DMS153 (cell line): ENCODE measurements at regions not wholly inside any gene's neighbourhood (a gene's known extent, or its start where the extent isn't known, plus 50 kb on each side); places are given as distances from the start of the nearest gene placed in this dataset.

Experiments
- DNase-seq: peaks from one replicate; lab custom pipeline; 2025; lab: John Stamatoyannopoulos, UW

DNA sequence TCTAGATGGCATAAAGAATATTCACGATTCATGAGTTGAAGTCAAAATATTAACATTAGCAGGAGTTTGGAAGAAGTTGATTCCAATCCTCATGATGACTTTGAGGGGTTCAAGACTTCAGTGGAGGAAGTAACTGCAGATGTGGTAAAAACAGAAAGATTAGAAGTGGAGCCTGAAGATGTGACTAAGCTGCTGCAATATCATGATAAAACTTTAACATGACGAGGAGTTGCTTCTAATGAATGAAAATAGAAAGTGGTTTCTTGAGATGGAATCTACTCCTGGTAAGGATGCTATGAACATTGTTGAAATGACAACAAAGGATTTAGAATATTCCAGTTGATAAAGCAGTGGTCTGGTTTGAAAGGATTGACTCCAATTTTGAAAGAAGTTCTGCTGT, 70.1 kb upstream of the TMLHE start:
- no peak for DNase-seq

DNA sequence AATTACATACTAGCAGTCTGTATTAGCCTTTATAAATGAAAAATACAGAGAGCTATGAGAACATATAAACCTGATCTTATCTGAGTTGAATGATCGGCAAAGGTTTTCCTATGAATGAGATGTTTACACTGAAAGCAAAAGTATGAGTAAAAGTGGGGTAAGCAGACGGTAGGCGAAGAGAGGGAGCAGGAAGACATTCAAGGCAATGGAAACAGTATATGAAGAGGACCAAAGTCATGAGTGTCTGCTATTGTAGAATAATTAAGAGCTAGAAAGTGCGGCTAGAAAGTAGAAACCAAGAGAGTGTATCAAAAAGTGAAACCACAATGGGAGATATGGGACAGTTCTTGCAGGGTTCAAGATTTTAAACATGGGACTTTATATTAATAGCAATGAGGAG, 67.0 kb upstream of the TMLHE start:
- no peak for DNase-seq

DNA sequence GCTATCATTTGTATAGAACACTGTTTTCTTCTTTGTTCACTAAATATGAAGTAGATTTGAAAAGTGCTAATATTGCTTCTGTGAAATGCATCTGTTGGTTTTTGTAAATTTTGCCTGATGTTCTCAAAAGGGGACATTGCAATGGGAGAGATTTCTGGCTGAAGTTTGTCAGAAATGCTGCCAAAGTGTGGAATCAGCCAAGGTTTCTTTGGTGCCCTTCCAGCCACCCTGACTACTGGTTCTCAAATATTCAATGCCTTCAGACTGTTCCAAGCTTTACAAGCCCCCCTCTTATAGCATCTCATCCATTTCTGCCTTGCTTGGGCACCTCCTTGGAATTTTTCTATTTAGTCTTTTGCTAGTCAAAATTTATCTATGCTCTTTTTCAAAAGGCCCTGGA, 60.6 kb upstream of the TMLHE start:
- no peak for DNase-seq

DNA sequence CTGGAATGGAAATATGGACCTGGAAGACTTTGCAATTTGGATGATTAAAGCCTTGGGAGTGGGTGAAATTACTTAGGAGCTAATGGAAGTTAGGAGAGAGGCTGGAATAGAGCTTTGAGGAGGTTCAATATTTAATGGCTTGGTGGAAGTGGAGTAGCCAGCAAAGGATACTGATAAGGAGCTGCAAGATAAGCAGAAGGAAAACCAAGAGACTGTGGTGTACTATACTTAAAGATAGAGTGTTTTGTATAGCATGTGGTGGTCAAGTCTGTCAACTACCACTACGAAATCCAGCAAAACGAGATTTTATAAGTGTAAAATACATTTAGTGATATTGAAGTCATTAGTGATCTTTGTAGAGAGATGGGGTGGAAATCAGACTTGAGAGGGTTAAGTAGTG, 54.0 kb upstream of the TMLHE start:
- no peak for DNase-seq
